ELF-1 (cell line): ENCODE measurements at regions not wholly inside any gene's neighbourhood (a gene's known extent, or its start where the extent isn't known, plus 50 kb on each side); places are given as distances from the start of the nearest gene placed in this dataset.
"Not testable (repeated sequence)": the region's sequence is repeated elsewhere in the genome, so short reads cannot be mapped to it uniquely, and the experiment has no call there.

ENCODE experiments used
- DNase-seq: peaks from one replicate; pipeline ENCODE4 v3.0.0-alpha.2; 2016; ENCODE audit warnings: low read depth, low spot score

DNA sequence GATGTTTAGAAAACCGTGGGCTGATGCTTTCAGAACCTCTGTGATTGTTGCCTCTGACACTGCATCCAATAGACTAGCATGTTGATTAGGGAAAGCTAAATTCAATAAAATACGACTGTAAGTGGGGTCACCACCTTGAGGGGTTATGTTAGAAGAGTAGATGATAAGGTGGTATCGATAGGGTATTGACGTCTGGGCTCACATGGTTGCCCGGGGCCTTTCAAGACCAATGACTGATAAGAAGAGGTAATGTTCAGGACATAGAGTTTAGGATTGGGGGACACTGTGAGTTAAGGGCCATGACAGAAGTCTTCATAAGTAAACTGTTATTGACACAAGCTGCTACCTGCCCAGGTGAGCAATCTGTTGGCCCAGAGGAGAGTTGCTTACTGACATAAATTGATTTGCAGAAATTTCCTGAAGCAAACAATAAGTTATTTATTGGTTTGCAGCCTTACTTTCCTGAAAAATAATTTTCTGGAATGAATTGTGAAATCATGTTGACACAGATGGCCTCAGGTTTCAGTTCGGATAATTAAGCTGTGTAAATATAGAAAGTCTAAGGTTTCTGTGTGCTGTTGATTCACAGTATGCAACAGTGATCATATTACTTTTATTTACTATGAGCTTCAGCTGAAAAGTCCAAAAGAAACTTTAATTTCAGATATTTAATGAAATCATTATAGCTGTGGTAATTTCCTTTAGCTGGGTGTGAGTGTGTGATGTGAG lies 289.9 kb upstream of the PRSS16 start:
- peak; percentile 1 for DNase-seq

DNA sequence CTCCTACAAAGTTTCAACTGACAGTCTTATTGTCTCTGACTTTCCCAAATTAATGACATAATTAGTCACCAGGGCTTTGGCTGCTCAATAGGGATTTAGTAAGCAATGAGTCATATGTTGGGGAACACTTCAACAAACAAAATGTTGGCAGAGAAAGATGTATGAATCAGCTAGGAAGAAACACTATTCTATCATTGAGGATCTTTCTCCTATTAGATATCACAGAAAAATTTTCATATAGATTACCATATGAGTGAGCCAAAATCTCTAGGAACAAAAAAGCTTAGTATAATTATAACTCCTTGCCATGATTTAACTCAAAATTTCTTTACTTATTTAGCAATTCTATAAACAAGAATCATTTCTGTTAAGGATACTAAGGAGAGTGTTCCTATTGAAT lies 286.3 kb upstream of the PRSS16 start:
- not testable (repeated sequence) for DNase-seq

DNA sequence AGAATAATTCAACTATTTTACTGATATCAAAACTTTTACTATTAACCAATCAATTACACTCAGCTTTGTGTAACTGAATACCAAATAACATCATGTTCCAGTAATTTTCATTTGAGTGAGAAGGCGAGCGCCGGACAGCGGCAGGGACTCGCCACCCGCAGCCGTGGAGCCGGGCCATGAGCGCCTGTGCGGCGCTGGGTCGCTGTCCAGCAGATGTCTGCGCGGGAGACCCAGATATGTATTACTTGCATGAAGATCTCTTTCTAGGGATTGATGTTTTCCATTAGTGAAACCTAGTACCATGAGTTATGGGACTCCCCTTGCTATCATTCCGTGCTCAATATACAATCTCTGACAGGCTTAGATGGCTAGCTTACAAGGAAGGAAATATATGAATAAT lies 245.1 kb upstream of the PRSS16 start:
- DNase-seq = no peak

DNA sequence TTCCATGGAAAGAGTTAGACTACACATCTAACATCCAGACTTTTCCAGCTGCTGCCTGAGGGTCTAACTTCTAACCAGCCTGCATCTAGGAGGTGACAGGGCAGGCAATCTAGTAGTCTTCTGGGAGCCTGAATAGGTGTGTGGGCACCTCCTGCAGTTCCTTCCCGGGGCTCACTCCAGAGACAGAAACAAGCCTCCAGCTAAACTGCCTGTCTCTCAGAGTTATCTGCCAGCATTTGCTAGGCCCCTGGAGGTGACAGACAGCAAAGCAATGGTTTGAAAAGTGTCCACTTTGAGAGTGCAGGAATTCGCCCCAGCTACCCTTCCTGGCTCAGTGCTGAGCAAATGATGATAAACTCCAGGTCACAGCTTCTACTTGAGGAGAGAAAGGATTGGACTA lies 240.5 kb upstream of the PRSS16 start:
- peak; percentile 28 for DNase-seq

DNA sequence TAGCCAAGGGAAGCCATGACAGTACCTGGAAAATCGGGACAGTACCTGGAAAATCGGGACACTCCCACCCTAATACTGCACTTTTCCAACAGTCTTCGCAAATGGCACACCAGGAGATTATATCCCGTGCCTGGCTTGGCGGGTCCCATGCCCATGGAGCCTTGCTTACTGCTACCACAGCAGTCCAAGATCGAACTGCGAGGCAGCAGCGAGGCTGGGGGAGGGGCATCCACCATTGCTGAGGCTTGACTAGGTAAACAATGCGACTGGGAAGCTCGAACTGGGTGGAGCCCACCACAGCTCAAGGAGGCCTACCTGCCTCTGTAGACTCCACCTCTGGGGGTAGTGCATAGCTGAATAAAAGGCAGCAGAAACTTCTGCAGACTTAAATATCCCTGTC lies 238.9 kb upstream of the PRSS16 start:
- not testable (repeated sequence) for DNase-seq

DNA sequence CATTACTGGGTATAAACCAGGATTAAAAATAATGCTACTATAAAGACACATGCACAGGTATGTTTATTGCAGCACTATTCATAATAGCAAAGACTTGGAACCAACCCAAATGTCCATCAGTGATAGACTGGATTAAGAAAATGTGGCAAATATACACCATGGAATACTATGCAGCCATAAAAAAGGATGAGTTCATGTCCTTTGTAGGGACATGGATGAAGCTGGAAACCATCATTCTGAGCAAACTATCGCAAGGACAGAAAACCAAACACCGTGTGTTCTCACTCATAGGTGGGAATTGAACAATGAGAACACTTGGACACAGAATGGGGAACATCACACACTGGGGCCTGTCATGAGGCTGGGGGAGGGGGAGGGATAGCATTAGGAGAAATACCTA lies 233.4 kb upstream of the PRSS16 start:
- DNase-seq = not testable (repeated sequence)

DNA sequence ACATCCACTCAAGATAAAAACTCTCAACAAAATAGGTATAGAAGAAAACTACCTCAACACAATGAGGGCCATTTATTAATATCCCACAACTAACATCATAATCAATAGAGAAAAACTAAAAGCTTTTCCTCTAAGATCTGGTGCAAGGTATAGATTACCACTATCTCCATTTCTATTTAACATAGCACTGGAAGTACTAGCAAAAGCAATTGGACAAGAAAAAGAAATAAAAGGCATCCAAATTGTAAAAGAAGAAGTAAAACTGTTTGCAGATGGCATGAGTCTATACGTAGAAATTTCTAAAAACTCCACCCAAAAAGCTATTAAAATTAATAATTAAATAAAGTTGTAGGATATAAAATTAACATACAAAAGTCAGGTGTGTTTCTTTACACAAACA lies 230.8 kb upstream of the PRSS16 start:
- no peak for DNase-seq

DNA sequence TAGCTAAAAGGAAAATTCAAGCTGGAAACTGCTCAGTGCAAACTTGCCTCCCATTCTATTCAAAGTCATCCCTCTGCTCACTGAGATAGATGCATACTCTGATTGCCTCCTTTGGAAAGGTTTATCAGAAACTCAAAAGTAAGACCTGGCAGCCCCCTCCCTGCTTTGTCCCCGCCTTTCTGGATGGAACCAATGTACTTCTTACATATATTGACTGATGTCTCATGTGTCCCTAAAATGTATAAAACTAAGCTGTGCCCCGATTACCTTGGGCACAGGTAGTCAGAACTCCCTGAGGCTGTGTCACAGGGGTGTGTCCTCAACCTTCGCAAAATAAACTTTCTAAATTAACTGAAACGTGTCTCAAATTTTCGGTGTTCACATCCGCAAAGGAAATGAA lies 229.1 kb upstream of the PRSS16 start:
- DNase-seq = not testable (repeated sequence)

DNA sequence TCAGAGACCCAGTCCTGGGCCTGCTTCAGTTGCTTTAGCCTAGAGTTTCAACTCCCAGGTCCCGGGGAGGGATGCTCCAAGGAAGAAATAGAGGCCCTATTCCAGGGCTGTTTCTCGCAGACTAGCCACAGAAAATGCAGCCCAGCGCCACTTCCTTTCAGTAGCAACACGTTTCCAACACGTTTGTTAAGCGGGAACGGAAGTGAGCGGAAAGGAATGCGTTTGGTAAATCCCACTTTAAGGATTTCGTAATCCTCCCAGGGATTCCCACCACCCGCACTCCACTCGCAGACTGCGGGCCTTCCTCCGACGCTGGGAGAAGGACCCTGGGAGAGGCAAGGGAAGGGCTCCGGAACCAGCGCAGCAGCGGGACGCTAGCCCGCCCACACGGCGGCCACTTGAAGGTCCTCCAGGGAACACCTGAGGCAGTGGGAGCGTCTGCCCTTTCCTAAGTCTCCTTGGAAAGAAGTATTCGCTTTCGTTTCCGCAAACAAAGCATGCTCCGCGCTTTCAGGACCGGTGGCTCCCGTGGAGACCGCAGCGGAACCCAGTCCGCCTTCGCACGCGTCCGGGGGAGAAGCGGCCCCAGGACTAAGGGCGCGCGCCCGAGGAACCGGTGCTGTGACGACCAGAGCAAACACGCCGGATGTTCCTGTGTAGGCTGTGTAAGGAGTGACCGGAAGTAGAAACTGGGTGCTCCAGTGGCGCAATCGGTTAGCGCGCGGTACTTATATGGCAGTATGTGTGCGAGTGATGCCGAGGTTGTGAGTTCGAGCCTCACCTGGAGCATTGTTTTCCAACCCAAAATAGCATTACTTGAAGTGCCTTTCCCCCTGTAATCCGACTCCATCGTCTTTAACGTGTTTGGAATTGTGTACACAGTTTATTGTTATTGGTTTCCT lies 227.6 kb upstream of the PRSS16 start:
- DNase-seq = peak; percentile 97

DNA sequence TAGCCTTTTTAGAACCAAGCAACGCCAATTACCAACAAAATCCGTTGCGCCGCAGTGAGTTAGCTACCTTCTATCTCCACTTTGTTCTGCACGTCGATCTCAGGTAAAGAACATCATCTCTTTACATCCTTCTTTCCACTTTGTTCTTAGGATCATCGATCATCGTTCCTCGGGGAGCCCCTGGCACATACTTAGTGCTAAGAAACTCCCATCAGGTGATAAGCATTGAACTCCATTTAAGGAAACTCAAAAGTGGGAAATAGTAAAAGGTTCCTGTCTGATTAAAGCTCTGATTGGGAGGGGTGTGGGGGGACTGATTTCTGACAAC lies 227.0 kb upstream of the PRSS16 start:
- DNase-seq = no peak

DNA sequence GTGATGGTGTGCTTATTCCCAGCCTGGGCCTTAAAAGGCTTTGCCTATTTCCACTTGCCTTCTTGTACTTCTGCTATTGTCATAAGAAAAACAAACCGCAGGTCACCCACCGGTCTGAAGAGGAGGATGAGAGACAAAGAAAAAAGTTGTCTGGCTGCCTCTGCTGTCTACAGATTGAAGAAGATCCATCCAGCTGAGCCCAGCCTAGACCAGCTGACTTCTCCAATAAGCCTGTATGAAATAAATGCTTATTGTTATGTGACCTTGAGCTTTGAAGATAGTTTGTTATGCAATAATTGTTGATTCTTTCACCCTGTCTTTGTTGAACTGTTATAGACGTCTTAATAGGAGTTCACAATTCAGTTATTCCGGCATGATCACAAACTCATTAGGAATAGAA lies 223.8 kb upstream of the PRSS16 start:
- no peak for DNase-seq

DNA sequence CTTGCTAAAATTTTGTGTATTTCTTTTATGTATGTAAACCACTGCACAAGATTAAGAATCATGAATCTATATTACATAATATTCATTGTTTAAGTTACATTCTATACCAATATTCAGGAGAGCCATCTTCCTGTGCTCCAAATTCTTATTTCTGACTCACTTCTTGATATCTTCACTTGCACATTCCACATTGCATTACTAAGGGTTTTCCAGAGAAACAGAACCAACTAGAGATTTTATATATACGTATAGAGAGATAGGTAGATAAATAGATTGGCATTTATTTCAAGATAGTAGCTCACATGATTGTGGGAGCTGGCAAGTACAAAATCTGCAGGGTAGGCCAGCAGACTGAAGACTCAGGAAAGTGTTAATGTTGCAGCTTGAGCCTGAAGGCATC lies 222.2 kb upstream of the PRSS16 start:
- DNase-seq = no peak

DNA sequence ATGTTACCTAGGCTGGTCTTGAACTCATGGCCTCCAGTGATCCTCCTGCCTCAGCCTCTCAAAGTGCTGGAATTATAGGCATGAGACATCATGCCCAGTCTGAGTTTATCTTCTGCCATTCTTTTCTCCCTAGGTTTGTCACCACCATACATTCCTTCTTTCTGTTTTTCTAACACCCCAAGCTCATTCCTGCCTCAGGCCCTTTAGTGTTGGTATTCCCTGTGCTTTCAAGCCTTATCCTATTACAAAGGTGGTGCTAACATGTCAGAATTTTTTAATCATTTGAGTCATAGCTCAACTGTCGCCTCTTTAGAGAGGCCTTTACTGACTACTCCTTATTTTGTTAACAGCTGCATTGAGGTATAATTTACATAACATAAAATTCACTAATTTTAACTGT lies 221.1 kb upstream of the PRSS16 start:
- no peak for DNase-seq

DNA sequence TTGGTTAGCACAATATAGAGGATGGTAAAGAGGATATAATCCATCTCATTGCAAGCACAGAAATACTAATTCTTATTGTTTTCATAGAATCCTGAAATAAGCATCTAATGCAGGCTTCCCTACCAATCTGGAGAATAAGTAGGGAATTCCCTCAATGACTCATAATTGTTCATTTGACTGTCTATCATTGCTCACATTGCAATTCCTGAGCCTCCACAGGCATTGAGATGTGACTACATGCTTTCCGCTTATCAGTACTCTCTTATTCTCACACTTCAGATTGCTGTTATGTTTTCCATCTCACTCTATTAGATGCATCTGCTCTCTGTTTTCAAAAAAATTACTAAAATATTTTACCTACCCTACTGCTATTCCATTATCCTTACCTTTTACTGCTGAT lies 216.2 kb upstream of the PRSS16 start:
- DNase-seq = no peak

DNA sequence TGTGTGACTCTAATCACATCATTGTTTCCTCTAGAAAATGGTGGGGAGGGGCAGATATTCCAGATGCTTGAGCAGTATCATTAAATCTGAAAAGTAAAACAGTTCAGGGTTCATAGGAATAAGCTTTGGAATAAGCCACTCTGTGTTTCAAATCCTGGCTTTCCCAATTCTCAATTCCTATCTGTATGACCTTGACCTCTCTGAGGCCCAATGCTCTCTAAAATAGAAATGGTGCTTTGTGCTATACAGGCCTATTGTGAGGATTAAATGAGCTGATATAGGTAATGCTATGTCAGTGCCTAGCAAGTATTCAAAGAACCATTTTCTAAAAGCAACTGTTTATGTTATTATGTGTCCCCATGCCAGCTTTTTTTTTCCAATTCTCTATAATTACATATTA lies 209.0 kb upstream of the PRSS16 start:
- DNase-seq = no peak

DNA sequence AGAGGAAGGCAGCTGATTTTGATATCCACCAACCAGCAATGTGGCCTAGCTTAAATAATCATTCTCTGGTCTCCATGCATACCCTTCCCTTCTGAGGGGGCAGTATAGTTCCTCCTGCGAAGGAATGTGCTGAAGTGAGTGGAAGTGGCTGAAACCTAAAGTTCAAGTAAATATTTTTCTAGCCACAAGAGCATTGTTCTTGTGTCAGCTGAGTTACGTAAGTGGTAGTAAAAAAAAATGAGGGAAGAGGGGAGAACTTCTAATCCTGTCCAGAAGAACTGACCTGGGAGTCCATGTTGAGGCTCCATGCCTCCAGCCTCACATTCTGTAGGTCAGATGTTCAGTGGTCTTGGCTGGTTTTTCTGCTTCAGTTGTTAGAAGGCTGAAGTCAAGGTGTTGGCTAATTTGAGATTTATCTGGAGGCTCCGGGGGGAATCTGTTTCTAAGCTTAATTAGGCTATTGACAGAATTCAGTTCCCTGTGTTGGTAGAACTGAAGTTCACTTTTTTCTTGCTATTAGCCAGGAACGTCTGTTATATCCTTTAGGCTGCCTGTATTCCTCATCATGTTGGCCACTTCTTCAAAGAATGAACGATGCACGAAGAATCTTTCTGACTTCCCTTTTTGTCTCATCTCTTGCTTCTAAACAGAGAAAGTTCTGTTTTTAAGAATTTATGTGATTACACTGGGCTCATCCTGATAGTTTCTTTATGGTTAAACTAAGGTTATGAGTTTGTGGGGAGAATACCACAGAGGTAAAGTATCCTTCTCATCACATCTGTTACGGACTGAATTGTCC lies 207.1 kb upstream of the PRSS16 start:
- DNase-seq = no peak

DNA sequence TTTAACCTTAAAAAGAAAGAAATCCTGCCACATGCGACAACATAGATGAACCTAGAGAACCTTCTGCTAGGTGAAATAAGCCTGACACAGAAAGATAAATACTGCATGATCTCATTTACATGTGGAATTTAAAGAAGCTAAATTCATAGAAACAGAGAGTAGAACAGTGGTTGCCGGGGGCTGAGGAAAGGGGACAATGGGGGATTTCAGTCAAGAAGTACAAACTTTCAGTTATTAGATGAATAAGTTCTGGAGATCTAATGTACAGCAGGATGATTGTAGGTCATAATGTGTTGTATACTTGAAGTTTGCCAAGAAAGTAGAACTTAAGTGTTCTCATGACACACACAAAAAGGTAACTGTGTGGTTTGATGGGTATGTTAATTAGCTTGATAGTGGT lies 204.3 kb upstream of the PRSS16 start:
- DNase-seq = no peak

DNA sequence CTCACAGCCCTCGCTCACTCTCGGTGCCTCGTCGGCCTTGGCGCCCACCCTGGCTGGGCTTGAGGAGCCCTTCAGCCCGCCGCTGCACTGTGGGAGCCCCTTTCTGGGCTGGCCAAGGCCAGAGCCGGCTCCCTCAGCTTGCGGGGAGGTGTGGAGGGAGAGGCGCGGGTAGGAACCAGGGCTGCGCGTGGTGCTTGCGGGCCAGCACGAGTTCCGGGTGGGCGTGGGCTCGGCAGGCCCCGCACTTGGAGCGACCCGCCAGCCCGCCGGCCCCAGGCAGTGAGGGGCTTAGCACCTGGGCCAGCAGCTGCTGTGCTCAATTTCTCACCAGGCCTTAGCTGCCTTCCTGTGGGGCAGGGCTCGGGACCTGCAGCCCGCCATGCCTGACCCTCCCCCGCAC lies 202.4 kb upstream of the PRSS16 start:
- not testable (repeated sequence) for DNase-seq

DNA sequence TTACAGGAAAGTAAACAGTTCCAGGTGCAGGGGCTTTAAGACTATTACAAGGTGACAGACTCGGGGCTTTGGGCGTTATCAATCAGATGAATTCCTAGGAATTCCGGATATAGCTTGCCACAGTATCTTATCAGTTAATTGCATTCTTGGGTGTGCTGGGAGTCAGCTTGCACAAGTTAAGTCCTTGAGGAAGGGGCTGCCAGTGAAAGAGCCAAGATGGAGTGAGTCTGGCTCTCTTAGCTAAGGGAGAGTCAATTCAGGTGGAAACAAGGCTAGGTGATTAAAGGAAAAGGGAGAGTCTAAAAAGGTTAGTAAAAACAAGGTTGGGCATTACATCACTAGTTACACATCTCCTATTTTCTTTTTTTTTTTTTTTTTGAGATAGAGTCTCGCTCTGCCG lies 199.8 kb upstream of the PRSS16 start:
- not testable (repeated sequence) for DNase-seq

DNA sequence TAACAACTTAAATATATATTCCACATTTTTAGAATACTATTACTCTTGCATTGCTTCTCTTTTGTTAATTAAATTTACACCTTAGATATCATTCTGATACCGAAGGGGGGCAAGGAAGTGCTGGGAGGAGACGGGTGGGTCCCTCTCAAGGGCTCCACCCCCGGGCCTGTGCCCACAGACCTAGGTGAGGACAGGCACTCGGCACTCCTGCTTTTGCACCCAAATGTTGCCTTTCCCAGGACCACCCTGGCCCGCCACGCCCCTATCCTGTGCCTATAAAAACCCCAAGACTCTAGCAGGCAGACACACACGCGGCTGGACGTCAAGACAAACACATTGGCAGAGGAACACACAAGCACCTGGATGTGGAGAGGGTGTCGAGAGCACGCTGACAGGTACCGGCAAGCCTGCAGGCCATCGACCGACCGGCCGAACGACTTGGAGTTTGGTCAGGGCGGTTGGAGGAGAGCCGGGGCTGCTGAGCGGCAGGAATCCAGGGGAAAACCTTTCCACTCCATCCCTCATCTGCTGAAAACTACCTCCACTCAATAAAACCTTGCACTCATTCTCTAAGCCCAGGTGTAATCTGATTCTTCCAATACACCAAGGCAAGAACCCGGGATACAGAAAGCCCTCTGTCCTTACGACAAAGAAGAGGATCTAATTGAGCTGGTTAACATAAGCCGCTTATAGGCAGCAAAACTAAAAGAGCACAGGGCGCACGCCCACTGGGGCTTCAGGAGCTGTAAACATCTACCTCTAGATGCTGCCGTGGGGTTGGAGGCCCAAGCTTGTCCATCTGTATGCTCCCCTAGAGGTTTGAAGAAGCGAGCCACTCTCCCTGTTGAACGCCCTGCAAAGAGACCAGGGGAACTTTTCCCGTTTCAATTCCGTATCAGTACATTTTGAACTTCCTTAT lies 197.4 kb upstream of the PRSS16 start:
- peak; percentile 31 for DNase-seq

DNA sequence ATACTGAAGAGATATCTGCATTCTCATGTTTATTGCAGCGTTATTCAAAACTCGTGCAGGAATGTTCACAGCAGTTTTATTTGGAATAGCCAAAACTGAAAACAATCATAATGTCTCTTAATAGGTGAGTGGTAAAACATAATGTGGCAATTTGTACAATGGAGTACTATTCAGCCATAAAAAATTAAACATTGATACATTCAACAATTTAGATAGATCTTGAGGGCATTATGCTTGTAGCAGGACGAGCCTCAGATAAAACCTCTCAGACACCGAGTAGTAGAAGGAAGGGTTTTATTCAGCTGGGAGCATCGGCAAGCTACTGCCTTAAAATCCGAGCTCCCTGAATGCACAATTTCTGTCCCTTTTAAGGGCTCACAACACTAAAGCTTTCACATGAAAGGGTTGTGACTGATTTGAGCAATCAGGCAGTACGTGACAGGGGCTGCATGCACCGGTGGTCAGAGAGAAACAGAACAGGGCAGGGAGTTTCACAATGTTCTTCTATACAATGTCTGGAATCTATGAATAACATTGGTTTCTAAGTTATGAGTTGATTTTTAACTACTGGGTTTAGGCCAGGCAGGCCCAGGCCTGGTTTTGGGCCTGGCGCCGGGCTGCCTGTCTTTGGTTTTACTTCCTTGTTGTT lies 195.3 kb upstream of the PRSS16 start:
- not testable (repeated sequence) for DNase-seq
